ENCODE measurements at regions not wholly inside any gene's neighbourhood (a gene's known extent, or its start where the extent isn't known, plus 50 kb on each side); places are given as distances from the start of the nearest gene placed in this dataset.
A peak's percentile ranks its signal among the peaks of the same experiment; 100 is the strongest.

GRCh38 chr7:115359955-115360354, 438.1 kb downstream of the MDFIC start:
- no peak for TF ChIP-seq SNAI2 (CRISPR knock-in tag; IDR thresholded peaks at IDR 0.05)
- no peak for TF ChIP-seq BACH2 (CRISPR knock-in tag; IDR thresholded peaks at IDR 0.05; ENCODE audit: borderline replicate concordance)
- TF ChIP-seq ZNF70 (CRISPR knock-in tag; IDR thresholded peaks at IDR 0.05), result no peak
- no peak for ATAC-seq

DNA sequence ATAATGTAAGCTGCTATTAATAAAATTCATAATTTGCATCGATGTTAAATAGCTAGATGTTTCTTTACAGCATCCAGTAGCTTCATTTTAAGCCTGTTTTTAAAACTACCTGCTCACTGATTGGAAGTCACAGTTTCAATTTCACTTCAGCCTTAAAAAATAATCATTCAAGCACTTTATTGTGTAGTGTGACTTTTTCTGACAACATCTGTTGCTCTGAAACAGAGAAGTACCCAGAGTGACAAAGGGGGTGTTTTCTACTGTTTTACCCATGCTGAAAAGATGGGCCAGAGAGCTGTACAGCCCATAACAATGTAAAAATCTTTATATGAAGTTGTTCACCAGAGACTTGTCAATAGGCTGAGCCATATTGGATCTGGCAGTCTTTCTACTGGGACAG, 437.2 kb downstream of the MDFIC start:
- ATAC-seq, result no peak; the same call in 2 of the 3 replicates
- TF ChIP-seq RARB (CRISPR knock-in tag; IDR thresholded peaks at IDR 0.05), result no peak
- no peak for TF ChIP-seq ISL1 (CRISPR knock-in tag; IDR thresholded peaks at IDR 0.05)
- no peak for TF ChIP-seq ZFP30 (CRISPR knock-in tag; IDR thresholded peaks at IDR 0.05)
- TF ChIP-seq, protein P1, sequence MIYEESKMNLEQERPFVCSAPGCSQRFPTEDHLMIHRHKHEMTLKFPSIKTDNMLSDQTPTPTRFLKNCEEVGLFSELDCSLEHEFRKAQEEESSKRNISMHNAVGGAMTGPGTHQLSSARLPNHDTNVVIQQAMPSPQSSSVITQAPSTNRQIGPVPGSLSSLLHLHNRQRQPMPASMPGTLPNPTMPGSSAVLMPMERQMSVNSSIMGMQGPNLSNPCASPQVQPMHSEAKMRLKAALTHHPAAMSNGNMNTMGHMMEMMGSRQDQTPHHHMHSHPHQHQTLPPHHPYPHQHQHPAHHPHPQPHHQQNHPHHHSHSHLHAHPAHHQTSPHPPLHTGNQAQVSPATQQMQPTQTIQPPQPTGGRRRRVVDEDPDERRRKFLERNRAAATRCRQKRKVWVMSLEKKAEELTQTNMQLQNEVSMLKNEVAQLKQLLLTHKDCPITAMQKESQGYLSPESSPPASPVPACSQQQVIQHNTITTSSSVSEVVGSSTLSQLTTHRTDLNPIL (CRISPR knock-in tag; IDR thresholded peaks at IDR 0.05; ENCODE audit: low read depth), result no peak
- TF ChIP-seq TOX (CRISPR knock-in tag; IDR thresholded peaks at IDR 0.05; ENCODE audit: borderline replicate concordance), result no peak
- TF ChIP-seq CSDC2 (CRISPR knock-in tag; IDR thresholded peaks at IDR 0.05), result no peak
- TF ChIP-seq ZNF70 (CRISPR knock-in tag; IDR thresholded peaks at IDR 0.05), result no peak
- TF ChIP-seq ZNF8 (CRISPR knock-in tag; IDR thresholded peaks at IDR 0.05), result no peak
- no peak for TF ChIP-seq TCF4 (CRISPR knock-in tag; IDR thresholded peaks at IDR 0.05; ENCODE audit: borderline replicate concordance)
- TF ChIP-seq ZC3H10 (CRISPR knock-in tag; IDR thresholded peaks at IDR 0.05), result no peak
- TF ChIP-seq ESRRG (CRISPR knock-in tag; IDR thresholded peaks at IDR 0.05), result no peak
- TF ChIP-seq OSR1 (CRISPR knock-in tag; IDR thresholded peaks at IDR 0.05), result no peak

DNA sequence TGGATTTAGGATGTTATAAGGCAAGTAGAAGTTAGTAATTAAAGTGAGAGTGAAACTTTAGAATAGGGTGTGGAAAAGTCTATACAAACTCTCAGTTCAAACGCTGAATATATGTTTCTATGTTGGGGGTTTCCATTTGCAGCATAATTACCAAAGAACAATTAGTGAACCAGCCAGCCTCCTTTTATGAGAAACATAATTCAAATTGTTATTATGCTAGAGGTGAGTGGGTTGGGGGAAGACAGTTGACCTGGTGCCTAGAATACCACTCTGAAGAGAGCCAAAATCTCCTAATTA, 435.8 kb downstream of the MDFIC start:
- TF ChIP-seq, protein P2, sequence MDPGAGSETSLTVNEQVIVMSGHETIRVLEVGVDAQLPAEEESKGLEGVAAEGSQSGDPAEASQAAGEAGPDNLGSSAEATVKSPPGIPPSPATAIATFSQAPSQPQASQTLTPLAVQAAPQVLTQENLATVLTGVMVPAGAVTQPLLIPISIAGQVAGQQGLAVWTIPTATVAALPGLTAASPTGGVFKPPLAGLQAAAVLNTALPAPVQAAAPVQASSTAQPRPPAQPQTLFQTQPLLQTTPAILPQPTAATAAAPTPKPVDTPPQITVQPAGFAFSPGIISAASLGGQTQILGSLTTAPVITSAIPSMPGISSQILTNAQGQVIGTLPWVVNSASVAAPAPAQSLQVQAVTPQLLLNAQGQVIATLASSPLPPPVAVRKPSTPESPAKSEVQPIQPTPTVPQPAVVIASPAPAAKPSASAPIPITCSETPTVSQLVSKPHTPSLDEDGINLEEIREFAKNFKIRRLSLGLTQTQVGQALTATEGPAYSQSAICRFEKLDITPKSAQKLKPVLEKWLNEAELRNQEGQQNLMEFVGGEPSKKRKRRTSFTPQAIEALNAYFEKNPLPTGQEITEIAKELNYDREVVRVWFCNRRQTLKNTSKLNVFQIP (CRISPR knock-in tag; IDR thresholded peaks at IDR 0.05; ENCODE audit: borderline replicate concordance, low read depth), result no peak
- no peak for TF ChIP-seq GLIS3 (CRISPR knock-in tag; IDR thresholded peaks at IDR 0.05)
- no peak for TF ChIP-seq SNAI2 (CRISPR knock-in tag; IDR thresholded peaks at IDR 0.05)
- TF ChIP-seq PPARA (CRISPR knock-in tag; IDR thresholded peaks at IDR 0.05; ENCODE audit: borderline replicate concordance), result no peak
- no peak for ATAC-seq

- no peak for ATAC-seq
- TF ChIP-seq OSR1 (CRISPR knock-in tag; IDR thresholded peaks at IDR 0.05) (no peak), RARB (CRISPR knock-in tag; IDR thresholded peaks at IDR 0.05) (no peak)
Observed at GRCh38 chr7:115356999-115357702, 435.3 kb downstream of the MDFIC start.

DNA sequence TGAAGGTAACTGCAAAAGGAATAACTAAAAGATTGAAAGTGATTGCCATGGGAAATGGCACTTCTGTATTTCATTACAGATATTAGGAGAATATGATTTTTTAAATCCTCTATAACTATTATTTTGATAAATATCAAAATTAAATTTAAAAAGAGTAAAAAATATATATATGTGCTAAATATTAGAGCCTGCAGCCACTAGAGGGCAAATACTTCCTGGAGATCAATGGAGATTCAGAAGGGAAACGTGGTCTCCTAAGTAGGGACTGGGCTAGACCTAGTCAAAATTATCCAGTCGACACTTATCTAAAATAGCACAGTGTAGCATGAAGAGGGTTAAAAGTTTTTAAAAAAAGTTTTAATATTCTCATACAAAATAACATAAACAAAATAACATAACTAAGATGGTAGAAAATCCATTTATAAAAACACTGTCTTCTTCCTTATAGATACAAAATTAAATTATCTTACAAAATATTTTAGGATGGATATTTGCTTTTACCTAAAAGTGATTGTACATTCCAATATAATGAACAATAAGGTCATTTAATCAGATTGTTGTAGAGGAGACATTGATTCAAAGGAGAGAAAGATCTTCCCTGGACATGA, 434.3 kb downstream of the MDFIC start:
- ATAC-seq, result peak; percentile 66; the same call in 2 of the 3 replicates
- TF ChIP-seq CSDC2 (CRISPR knock-in tag; IDR thresholded peaks at IDR 0.05) (no peak), ZFP3 (CRISPR knock-in tag; IDR thresholded peaks at IDR 0.05) (no peak), ZNF565 (CRISPR knock-in tag; conservative IDR thresholded peaks at IDR 0.05; ENCODE audit: low read depth) (no peak), ZC3H10 (CRISPR knock-in tag; IDR thresholded peaks at IDR 0.05) (no peak), ESRRG (CRISPR knock-in tag; IDR thresholded peaks at IDR 0.05) (no peak), TCF4 (CRISPR knock-in tag; IDR thresholded peaks at IDR 0.05; ENCODE audit: borderline replicate concordance) (no peak), GLIS3 (CRISPR knock-in tag; IDR thresholded peaks at IDR 0.05) (no peak), TOX (CRISPR knock-in tag; IDR thresholded peaks at IDR 0.05; ENCODE audit: borderline replicate concordance) (no peak), PPARA (CRISPR knock-in tag; IDR thresholded peaks at IDR 0.05; ENCODE audit: borderline replicate concordance) (no peak)
- TF ChIP-seq, protein P1 (CRISPR knock-in tag; IDR thresholded peaks at IDR 0.05; ENCODE audit: low read depth), result no peak
- TF ChIP-seq, protein P3, sequence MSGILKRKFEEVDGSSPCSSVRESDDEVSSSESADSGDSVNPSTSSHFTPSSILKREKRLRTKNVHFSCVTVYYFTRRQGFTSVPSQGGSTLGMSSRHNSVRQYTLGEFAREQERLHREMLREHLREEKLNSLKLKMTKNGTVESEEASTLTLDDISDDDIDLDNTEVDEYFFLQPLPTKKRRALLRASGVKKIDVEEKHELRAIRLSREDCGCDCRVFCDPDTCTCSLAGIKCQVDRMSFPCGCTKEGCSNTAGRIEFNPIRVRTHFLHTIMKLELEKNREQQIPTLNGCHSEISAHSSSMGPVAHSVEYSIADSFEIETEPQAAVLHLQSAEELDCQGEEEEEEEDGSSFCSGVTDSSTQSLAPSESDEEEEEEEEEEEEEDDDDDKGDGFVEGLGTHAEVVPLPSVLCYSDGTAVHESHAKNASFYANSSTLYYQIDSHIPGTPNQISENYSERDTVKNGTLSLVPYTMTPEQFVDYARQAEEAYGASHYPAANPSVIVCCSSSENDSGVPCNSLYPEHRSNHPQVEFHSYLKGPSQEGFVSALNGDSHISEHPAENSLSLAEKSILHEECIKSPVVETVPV (CRISPR knock-in tag; IDR thresholded peaks at IDR 0.05), result no peak

Data from SK-N-SH treated with all-trans-retinoic acid at 6 μM for 48 hours (cell line).